Endothelial cell of umbilical vein (primary cell): ENCODE measurements at regions not wholly inside any gene's neighbourhood (a gene's known extent, or its start where the extent isn't known, plus 50 kb on each side); places are given as distances from the start of the nearest gene placed in this dataset.

Experiments used
- BruUV-seq: library from RNA; stranded (reverse); fragments of 400-500 nt; replicated peaks from 2 replicates; lab custom pipeline; 2021; lab: Mats Ljungman, UMichigan
- CTCF ChIA-PET: fragments of 300-600, 350-600 bp; sonication (Branson Sonifier 250); formaldehyde crosslinking; loops from one replicate; lab custom pipeline; 2021; ENCODE audit warnings: antibody characterized with exemption, inconsistent platforms; lab: Charles Lee
- POLR2A ChIA-PET: fragments of 300-600, 350-600 bp; sonication (Branson Sonifier 250); formaldehyde crosslinking; loops from one replicate; lab custom pipeline; 2021; ENCODE audit warnings: antibody characterized with exemption, inconsistent platforms; lab: Charles Lee
- DNase-seq: peaks from one replicate; pipeline ENCODE4 v3.0.0-alpha.2; 2011; ENCODE audit warnings: low read depth, low spot score
- FAIRE-seq: peaks from 2 replicates; lab custom pipeline; 2011; peaks lifted over from hg19 to GRCh38; lab: Jason Lieb, UNC
- H2AFZ ChIP-seq: 2 replicates; pipeline ENCODE4 v1.6.0; 2012; ENCODE audit warnings: low read depth, low read length, control low read depth, inconsistent platforms
- H3K27ac ChIP-seq: 2 replicates; pipeline ENCODE4 v1.5.1; 2011; ENCODE audit warnings: low read depth, mild to moderate bottlenecking, control low read depth, low read length, moderate library complexity; ENCODE audit not compliant: insufficient read depth
- H3K27me3 ChIP-seq, 2 experiments: 2 replicates each; pipeline versions ENCODE4 v1.6.0 to v1.6.1; 2011; ENCODE audit warnings: low read length in 2 of 2, mixed read lengths in 1 of 2; ENCODE audit not compliant: control insufficient read depth in 2 of 2, insufficient read depth in 2 of 2
- H3K36me3 ChIP-seq, 2 experiments: 2 replicates in 1 of 2; 3 replicates in 1 of 2; pipeline ENCODE4 v1.5.1; 2011; ENCODE audit warnings: low read length in 2 of 2, mild to moderate bottlenecking in 1 of 2, moderate library complexity in 1 of 2; ENCODE audit not compliant: control insufficient read depth in 2 of 2, insufficient read depth in 2 of 2; ENCODE audit errors: extremely low read depth in 1 of 2
- H3K4me1 ChIP-seq: 3 replicates; pipeline ENCODE4 v1.5.1; 2011; ENCODE audit warnings: mild to moderate bottlenecking, low read length; ENCODE audit not compliant: control insufficient read depth, insufficient read depth; ENCODE audit errors: extremely low read depth
- H3K4me2 ChIP-seq: 2 replicates; pipeline ENCODE4 v1.6.1; 2011; ENCODE audit warnings: low read length, control low read depth, mixed read lengths; ENCODE audit not compliant: insufficient read depth
- H3K4me3 ChIP-seq, 3 experiments: fragments of 200-600 bp in 1 of 3; sonication (generic), shearing (Covaris generic) in 1 of 3; replicated peaks in 1 of 3; 2 replicates each; pipeline ENCODE4 v1.5.1; 2011 to 2016; ENCODE audit warnings: control low read depth in 3 of 3, low read length in 3 of 3, mild to moderate bottlenecking in 2 of 3, inconsistent platforms in 1 of 3, low read depth in 1 of 3, moderate library complexity in 1 of 3; ENCODE audit not compliant: insufficient read depth in 1 of 3
- H3K79me2 ChIP-seq: 2 replicates; pipeline ENCODE4 v1.6.0; 2012; ENCODE audit warnings: low read length, inconsistent platforms; ENCODE audit not compliant: control insufficient read depth, insufficient read depth
- H3K9ac ChIP-seq: replicated peaks from 2 replicates; pipeline ENCODE3; 2011; ENCODE audit warnings: low read length, control low read depth; ENCODE audit not compliant: insufficient read depth; ENCODE audit errors: extremely low read depth
- H3K9me1 ChIP-seq: replicated peaks from 3 replicates; pipeline ENCODE4 v1.6.0; 2011; ENCODE audit warnings: mild to moderate bottlenecking, low read length; ENCODE audit not compliant: control insufficient read depth, insufficient read depth; ENCODE audit errors: extremely low read depth
- H3K9me3 ChIP-seq: replicated peaks from 2 replicates; pipeline ENCODE4 v1.5.1; 2012; ENCODE audit warnings: low read length, inconsistent platforms; ENCODE audit not compliant: control insufficient read depth, insufficient read depth
- H4K20me1 ChIP-seq: replicated peaks from 2 replicates; pipeline ENCODE3; 2011; ENCODE audit warnings: mild to moderate bottlenecking, low read length; ENCODE audit not compliant: control insufficient read depth, insufficient read depth; ENCODE audit errors: extremely low read depth
- CTCF ChIP-seq, 2 donors: IDR thresholded peaks; 1 replicate in 1 of 2; 2 replicates in 1 of 2; pipeline ENCODE4 v1.5.1; 2011; ENCODE audit warnings: low read length in 2 of 2, mild to moderate bottlenecking in 2 of 2, moderate library complexity in 2 of 2, control low read depth in 1 of 2, inconsistent platforms in 1 of 2, low read depth in 1 of 2; ENCODE audit not compliant: insufficient read depth in 1 of 2; ENCODE audit errors: extremely low read depth in 1 of 2
- FOS ChIP-seq: IDR thresholded peaks from 2 replicates; pipeline ENCODE4 v1.6.1; 2011; ENCODE audit warnings: mild to moderate bottlenecking, low read length, moderate library complexity, borderline replicate concordance; ENCODE audit not compliant: insufficient read depth
- GATA2 ChIP-seq: IDR thresholded peaks from 2 replicates; pipeline ENCODE4 v1.7.0; 2011; ENCODE audit warnings: low read depth, mild to moderate bottlenecking, moderate library complexity, mixed read lengths, low read length; ENCODE audit not compliant: insufficient read length, insufficient read depth
- JUN ChIP-seq: IDR thresholded peaks from 2 replicates; pipeline ENCODE4 v1.6.1; 2011; ENCODE audit warnings: borderline replicate concordance, low read depth; ENCODE audit not compliant: insufficient read length, insufficient read depth
- MYC ChIP-seq: IDR thresholded peaks from one replicate; pipeline ENCODE4 v1.6.1; 2011; ENCODE audit warnings: mild to moderate bottlenecking, low read depth, low read length
- dilution Hi-C: fragments of 300-500 bp; cut with MboI; formaldehyde crosslinking; loops from one replicate; pipeline ENCODE4 v1.15.0; 2019; ENCODE audit warnings: low sequenced_read_pairs; ENCODE audit not compliant: extremely low pct_ligation_motif_present
- intact Hi-C: fragments of 100-400 bp; cut with micrococcal nuclease; formaldehyde crosslinking; loops from one replicate; pipeline ENCODE4 v1.10.0; 2022

DNA sequence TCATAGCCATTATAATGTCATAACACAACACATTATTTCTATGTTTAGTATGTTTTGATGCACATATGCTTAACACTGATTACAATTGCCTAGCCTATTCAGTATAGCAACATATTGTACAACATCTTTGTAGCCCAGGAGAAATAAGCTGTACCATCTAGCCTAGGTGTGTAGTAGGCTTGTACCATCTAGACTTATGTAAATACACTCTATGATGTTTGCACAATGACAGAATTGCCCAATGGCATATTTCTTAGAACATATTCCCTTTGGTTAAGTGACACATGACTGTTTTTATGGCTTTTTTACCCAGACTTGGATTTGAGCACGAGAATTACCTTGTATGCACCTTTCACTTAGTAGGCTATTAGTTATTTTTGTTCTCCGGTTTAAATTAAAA, 64.5 kb upstream of the HIVEP1 start:
- TF ChIP-seq GATA2 (no peak), JUN (no peak), CTCF (IDR thresholded peaks at IDR 0.05; ENCODE audit: extremely low read depth in 1 of 2, insufficient read depth in 1 of 2, low read depth in 1 of 2, low read length in 2 of 2) (no peak), MYC (no peak)
- Histone ChIP-seq H4K20me1 (no peaks in the 10 kb centered on the region), H2AFZ (no peak overlapping the region), H3K79me2 (no peaks in the 10 kb centered on the region), H3K9me3 (no peaks in the 10 kb centered on the region), H3K9ac (no peak overlapping the region), H3K4me1 (no peaks in the 10 kb centered on the region), H3K36me3 (no peaks in the 10 kb centered on the region), H3K4me3 (no peak overlapping the region), H3K27me3 (no peaks in the 10 kb centered on the region), H3K4me2 (no peak overlapping the region), H3K9me1 (no peaks in the 10 kb centered on the region), H3K27ac (no peak overlapping the region)
- BruUV-seq = no TSS peak
- ChIA-PET POLR2A (no interaction called here), CTCF (interaction anchor here (0.9 to 1.3 kb wide), 2 partner anchors 12 to 31 kb away, joined by 3 read pairs; no protein-coding TSS in a partner anchor)
- intact Hi-C loops (no loop called here), dilution Hi-C loops (no loop called here)
- FAIRE-seq = no peak
- no peak for DNase-seq

DNA sequence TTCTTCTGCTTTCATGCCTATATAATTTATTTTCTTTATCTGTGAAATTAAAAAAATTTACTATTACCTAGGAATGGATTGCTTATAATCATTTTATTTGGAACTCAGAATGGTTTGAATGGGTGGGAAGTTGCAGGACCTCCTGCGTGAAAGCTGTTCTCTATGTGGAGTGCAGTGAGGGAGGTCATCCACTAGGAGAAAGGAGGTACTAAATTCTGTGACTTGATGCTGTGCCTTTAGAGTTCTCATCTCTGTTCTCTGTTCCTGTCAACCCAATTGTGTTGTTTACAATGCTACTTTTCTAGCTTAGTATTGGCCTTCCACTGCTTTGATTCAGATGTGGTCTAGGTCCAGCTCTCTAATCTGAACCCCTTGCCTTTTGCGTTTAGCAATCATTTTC, 65.0 kb upstream of the HIVEP1 start:
- Histone ChIP-seq H3K4me1 (no peaks in the 10 kb centered on the region), H3K9me1 (no peaks in the 10 kb centered on the region), H3K79me2 (no peaks in the 10 kb centered on the region), H4K20me1 (no peaks in the 10 kb centered on the region), H3K36me3 (no peaks in the 10 kb centered on the region), H3K9me3 (no peaks in the 10 kb centered on the region), H3K4me2 (no peak overlapping the region), H3K27me3 (no peaks in the 10 kb centered on the region), H3K9ac (no peak overlapping the region), H2AFZ (no peak overlapping the region), H3K4me3 (no peak overlapping the region), H3K27ac (no peak overlapping the region)
- TF ChIP-seq CTCF (IDR thresholded peaks at IDR 0.05; ENCODE audit: extremely low read depth in 1 of 2, insufficient read depth in 1 of 2, low read depth in 1 of 2, low read length in 2 of 2) (no peak), JUN (no peak), FOS (no peak)
- BruUV-seq = no TSS peak
- CTCF ChIA-PET = interaction anchor here (0.9 kb wide), 1 partner anchor 31 kb away, joined by 3 read pairs; no protein-coding TSS in a partner anchor
- DNase-seq = no peak
- dilution Hi-C loops (no loop called here), intact Hi-C loops (no loop called here)
- FAIRE-seq = no peak
- POLR2A ChIA-PET = no interaction called here
